ENCODE measurements at regions not wholly inside any gene's neighbourhood (a gene's known extent, or its start where the extent isn't known, plus 50 kb on each side); places are given as distances from the start of the nearest gene placed in this dataset.
"Not testable (repeated sequence)": the region's sequence is repeated elsewhere in the genome, so short reads cannot be mapped to it uniquely, and the experiment has no call there.

- no peak for DNase-seq (ENCODE audit: low read depth)
These were observed 151.9 kb upstream of the ZNF184 start for GRCh38 chr6:27624694-27625262.

- no peak for DNase-seq (ENCODE audit: low read depth)
These were observed 150.2 kb upstream of the ZNF184 start for GRCh38 chr6:27623103-27623502.

- no peak for DNase-seq (ENCODE audit: low read depth)
These were observed 146.5 kb upstream of the ZNF184 start for GRCh38 chr6:27619436-27619835.

- DNase-seq (ENCODE audit: low read depth) = no peak
These were observed 145.1 kb upstream of the ZNF184 start for GRCh38 chr6:27617700-27618689.

GRCh38 chr6:27617046-27617687, 144.3 kb upstream of the ZNF184 start:
- no peak for DNase-seq (ENCODE audit: low read depth)

- no peak for DNase-seq (ENCODE audit: low read depth)
These were observed 143.6 kb upstream of the ZNF184 start for GRCh38 chr6:27616328-27617045.

GRCh38 chr6:27611451-27611850, 138.5 kb upstream of the ZNF184 start:
- no peak for DNase-seq (ENCODE audit: low read depth)

GRCh38 chr6:27608916-27609883, 136.3 kb upstream of the ZNF184 start:
- DNase-seq (ENCODE audit: low read depth) = no peak

GRCh38 chr6:27605401-27606342, 132.8 kb upstream of the ZNF184 start:
- DNase-seq (ENCODE audit: low read depth) = no peak

GRCh38 chr6:27604986-27605385, 132.1 kb upstream of the ZNF184 start:
- no peak for DNase-seq (ENCODE audit: low read depth)

- DNase-seq (ENCODE audit: low read depth) = no peak
These were observed 128.9 kb upstream of the ZNF184 start for GRCh38 chr6:27601668-27602254.

GRCh38 chr6:27599859-27600532, 127.1 kb upstream of the ZNF184 start:
- no peak for DNase-seq (ENCODE audit: low read depth)

GRCh38 chr6:27597031-27597567, 124.2 kb upstream of the ZNF184 start:
- DNase-seq (ENCODE audit: low read depth) = not testable (repeated sequence)

GRCh38 chr6:27593861-27594260, 121.0 kb upstream of the ZNF184 start:
- DNase-seq (ENCODE audit: low read depth) = no peak

- no peak for DNase-seq (ENCODE audit: low read depth)
These were observed 120.4 kb upstream of the ZNF184 start for GRCh38 chr6:27593200-27593818.

GRCh38 chr6:27592481-27593199, 119.7 kb upstream of the ZNF184 start:
- DNase-seq (ENCODE audit: low read depth) = peak; percentile 3

GRCh38 chr6:27591699-27592480, 119.0 kb upstream of the ZNF184 start:
- no peak for DNase-seq (ENCODE audit: low read depth)

Data from stimulated activated CD4-positive, alpha-beta T cell treated with anti-CD3 and anti-CD28 coated beads, Interleukin-2, amount 100 ng/mL, for 4 hours (primary cell).